ENCODE measurements at regions not wholly inside any gene's neighbourhood (a gene's known extent, or its start where the extent isn't known, plus 50 kb on each side); places are given as distances from the start of the nearest gene placed in this dataset.

DNA sequence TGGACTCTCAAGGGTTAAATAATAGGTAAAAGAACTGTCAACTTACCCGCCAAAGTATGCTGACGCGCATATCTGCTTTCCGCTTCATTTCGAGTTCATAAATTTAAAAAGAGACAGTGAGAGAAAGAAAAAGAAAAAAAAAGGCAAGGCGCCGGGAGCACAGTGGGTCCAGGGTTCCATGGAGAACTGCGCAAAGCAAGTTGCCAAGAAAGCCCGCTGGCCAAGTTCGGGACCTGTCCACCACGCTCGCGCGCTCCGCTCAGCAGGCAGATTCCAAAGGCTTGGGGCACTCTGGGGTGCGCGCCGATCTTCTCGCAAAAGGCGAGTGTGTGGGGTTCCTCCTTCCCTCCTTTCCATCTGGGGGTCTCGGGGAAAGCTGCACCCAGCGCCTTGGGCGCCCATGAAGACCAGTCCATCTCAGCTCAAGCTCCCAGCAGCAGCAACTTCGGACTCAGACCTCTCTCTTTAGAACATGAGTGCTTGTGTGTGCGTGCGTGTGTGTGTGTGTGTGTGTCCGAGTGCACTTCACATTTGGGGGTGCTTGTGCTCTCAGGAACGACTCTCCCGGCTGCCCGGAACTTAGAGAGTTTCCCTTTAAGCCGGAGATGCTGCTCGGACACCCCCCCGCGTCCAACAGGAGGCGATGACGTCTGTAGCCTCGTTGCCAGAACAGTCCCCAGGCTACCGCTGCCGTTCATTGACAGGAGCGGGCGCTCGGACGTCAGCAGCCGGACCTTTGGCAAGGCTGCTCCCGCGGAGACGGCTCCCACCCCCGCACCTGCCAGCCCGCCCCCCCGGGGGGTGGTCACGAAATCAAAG, 180.0 kb downstream of the TBXT start:
- TF ChIP-seq, protein P1, sequence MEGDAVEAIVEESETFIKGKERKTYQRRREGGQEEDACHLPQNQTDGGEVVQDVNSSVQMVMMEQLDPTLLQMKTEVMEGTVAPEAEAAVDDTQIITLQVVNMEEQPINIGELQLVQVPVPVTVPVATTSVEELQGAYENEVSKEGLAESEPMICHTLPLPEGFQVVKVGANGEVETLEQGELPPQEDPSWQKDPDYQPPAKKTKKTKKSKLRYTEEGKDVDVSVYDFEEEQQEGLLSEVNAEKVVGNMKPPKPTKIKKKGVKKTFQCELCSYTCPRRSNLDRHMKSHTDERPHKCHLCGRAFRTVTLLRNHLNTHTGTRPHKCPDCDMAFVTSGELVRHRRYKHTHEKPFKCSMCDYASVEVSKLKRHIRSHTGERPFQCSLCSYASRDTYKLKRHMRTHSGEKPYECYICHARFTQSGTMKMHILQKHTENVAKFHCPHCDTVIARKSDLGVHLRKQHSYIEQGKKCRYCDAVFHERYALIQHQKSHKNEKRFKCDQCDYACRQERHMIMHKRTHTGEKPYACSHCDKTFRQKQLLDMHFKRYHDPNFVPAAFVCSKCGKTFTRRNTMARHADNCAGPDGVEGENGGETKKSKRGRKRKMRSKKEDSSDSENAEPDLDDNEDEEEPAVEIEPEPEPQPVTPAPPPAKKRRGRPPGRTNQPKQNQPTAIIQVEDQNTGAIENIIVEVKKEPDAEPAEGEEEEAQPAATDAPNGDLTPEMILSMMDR (IDR thresholded peaks at IDR 0.05) = no peak
- TF ChIP-seq POLR2AphosphoS5 (IDR thresholded peaks at IDR 0.05) (peak; percentile 52 to 80), POLR2A (IDR thresholded peaks at IDR 0.05; ENCODE audit: low read depth) (no peak), EP300 (IDR thresholded peaks at IDR 0.05) (peak; percentile 14)

All from esophagus muscularis mucosa (tissue), 4 donors.